ENCODE measurements at regions not wholly inside any gene's neighbourhood (a gene's known extent, or its start where the extent isn't known, plus 50 kb on each side); places are given as distances from the start of the nearest gene placed in this dataset.

DNA sequence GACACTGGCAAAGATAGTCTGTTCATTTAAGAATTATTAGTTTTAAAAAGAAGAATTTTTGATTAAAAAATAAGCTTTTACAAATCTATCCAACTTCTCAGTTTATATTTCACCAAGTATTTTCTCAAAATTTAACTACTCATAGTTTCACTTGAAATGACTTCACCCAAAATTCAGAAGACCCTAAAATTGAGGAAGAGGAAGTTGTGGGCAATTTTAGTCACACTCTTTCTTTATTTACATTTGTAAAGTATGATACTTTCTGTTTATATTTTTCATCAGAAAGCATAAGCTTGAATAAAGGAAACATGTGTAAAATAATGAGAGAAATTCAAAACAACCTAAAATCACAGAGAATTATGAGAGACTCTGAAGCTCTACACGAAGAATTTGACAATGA, 278.8 kb upstream of the MEIS1 start:
- TF ChIP-seq, protein P1, sequence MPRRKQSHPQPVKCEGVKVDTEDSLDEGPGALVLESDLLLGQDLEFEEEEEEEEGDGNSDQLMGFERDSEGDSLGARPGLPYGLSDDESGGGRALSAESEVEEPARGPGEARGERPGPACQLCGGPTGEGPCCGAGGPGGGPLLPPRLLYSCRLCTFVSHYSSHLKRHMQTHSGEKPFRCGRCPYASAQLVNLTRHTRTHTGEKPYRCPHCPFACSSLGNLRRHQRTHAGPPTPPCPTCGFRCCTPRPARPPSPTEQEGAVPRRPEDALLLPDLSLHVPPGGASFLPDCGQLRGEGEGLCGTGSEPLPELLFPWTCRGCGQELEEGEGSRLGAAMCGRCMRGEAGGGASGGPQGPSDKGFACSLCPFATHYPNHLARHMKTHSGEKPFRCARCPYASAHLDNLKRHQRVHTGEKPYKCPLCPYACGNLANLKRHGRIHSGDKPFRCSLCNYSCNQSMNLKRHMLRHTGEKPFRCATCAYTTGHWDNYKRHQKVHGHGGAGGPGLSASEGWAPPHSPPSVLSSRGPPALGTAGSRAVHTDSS (tag by site-specific recombination; IDR thresholded peaks at IDR 0.05) = no peak
- TF ChIP-seq, protein P2, sequence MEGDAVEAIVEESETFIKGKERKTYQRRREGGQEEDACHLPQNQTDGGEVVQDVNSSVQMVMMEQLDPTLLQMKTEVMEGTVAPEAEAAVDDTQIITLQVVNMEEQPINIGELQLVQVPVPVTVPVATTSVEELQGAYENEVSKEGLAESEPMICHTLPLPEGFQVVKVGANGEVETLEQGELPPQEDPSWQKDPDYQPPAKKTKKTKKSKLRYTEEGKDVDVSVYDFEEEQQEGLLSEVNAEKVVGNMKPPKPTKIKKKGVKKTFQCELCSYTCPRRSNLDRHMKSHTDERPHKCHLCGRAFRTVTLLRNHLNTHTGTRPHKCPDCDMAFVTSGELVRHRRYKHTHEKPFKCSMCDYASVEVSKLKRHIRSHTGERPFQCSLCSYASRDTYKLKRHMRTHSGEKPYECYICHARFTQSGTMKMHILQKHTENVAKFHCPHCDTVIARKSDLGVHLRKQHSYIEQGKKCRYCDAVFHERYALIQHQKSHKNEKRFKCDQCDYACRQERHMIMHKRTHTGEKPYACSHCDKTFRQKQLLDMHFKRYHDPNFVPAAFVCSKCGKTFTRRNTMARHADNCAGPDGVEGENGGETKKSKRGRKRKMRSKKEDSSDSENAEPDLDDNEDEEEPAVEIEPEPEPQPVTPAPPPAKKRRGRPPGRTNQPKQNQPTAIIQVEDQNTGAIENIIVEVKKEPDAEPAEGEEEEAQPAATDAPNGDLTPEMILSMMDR (tag by site-specific recombination; IDR thresholded peaks at IDR 0.05) = no peak
- TF ChIP-seq YY1 (tag by site-specific recombination; IDR thresholded peaks at IDR 0.05) = no peak
